ENCODE measurements at regions not wholly inside any gene's neighbourhood (a gene's known extent, or its start where the extent isn't known, plus 50 kb on each side); places are given as distances from the start of the nearest gene placed in this dataset.
"Not testable (repeated sequence)": the region's sequence is repeated elsewhere in the genome, so short reads cannot be mapped to it uniquely, and the experiment has no call there.

- TF ChIP-seq EZH2phosphoT487 (IDR thresholded peaks at IDR 0.05; ENCODE audit: insufficient read depth, low read depth); EZH2 (IDR thresholded peaks at IDR 0.05; ENCODE audit: insufficient read depth, poor library complexity, severe bottlenecking): not testable (repeated sequence)
Observed at GRCh38 chr11:67938964-67939363, 64.9 kb downstream of the UNC93B1 start.

All from GM23248 (cell line).